ENCODE measurements at regions not wholly inside any gene's neighbourhood (a gene's known extent, or its start where the extent isn't known, plus 50 kb on each side); places are given as distances from the start of the nearest gene placed in this dataset.

DNA sequence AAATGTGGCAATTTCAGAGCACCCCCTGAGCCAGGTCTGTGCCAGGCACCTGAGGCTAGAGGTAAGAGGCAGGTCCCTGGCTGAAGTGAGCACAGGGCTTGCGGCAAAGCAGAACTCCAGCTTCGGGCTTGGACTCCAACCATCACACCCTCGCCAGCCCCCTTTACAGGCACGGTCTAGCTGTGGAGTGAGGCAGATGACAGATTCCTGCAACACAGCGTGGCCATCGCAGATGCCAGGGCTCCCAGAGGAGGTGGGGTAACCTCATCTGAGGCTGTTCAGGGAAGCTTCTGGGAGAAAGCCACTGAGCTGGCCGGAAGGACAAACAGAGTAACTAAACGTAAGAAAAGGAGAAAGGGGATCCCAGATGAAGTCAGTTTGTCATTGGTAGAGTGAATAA is 55.6 kb upstream of the CASZ1 start (continued):
- TF ChIP-seq, protein P1, sequence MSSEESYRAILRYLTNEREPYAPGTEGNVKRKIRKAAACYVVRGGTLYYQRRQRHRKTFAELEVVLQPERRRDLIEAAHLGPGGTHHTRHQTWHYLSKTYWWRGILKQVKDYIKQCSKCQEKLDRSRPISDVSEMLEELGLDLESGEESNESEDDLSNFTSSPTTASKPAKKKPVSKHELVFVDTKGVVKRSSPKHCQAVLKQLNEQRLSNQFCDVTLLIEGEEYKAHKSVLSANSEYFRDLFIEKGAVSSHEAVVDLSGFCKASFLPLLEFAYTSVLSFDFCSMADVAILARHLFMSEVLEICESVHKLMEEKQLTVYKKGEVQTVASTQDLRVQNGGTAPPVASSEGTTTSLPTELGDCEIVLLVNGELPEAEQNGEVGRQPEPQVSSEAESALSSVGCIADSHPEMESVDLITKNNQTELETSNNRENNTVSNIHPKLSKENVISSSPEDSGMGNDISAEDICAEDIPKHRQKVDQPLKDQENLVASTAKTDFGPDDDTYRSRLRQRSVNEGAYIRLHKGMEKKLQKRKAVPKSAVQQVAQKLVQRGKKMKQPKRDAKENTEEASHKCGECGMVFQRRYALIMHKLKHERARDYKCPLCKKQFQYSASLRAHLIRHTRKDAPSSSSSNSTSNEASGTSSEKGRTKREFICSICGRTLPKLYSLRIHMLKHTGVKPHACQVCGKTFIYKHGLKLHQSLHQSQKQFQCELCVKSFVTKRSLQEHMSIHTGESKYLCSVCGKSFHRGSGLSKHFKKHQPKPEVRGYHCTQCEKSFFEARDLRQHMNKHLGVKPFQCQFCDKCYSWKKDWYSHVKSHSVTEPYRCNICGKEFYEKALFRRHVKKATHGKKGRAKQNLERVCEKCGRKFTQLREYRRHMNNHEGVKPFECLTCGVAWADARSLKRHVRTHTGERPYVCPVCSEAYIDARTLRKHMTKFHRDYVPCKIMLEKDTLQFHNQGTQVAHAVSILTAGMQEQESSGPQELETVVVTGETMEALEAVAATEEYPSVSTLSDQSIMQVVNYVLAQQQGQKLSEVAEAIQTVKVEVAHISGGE (CRISPR knock-in tag; IDR thresholded peaks at IDR 0.05) = no peak
- no peak for TF ChIP-seq NFXL1 (IDR thresholded peaks at IDR 0.05; ENCODE audit: borderline replicate concordance)

DNA sequence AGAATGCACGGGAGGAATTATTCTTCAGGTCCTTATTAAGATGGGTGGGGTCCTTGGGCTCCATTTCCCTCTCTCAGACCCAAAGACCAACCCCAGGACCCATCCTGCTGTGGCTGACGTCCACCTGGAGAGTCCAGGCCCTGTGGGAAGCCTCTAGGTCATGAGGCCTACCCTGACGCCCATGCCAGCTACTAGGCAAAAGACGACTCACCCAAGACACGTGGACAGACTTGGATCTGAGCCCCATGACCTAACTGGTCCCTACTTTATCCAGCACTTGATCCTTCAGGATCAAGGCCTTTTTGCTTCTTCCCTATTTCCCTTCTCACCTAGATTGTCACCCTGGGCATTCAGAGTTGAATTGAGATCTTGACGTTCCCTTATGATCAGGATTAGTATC is 56.0 kb upstream of the CASZ1 start:
- 20% methylated on average over 6 of the region's 6 CpGs for WGBS (ENCODE audit: insufficient coverage, insufficient replicate concordance, low lambda C conversion rate, missing lambda C conversion rate)
- H3K9me3 ChIP-seq (replicated peaks; ENCODE audit: control insufficient read depth, insufficient read depth, low read length) = peaks cover 2% of the 10 kb centered on the region; the same call in 1 of the 3 replicates
- intact Hi-C loops (cut with micrococcal nuclease; ENCODE audit: unreplicated experiment) = no loop called here
- H3K9ac ChIP-seq (ENCODE audit: control insufficient read depth, insufficient read depth, low read length) = no peak overlapping the region
- no peaks in the 10 kb centered on the region for H3K36me3 ChIP-seq (ENCODE audit: control insufficient read depth in 2 of 2, insufficient read depth in 2 of 2, low read length in 1 of 2)
- H3K27me3 ChIP-seq (replicated peaks in 1 of 2; ENCODE audit: control insufficient read depth in 2 of 2, insufficient read depth in 2 of 2, low read length in 1 of 2) = peaks cover 0 to 3% of the 10 kb centered on the region in 2 experiments; a peak in 2 of 4 replicates
- FAIRE-seq = no peak
- no TSS peak for BruUV-seq (replicated peaks)
- ChIA-PET RAD21 (ENCODE audit: unreplicated experiment) (no interaction called here), POLR2A (no interaction called here), CTCF (no interaction called here), SMC1A (ENCODE audit: uncharacterized antibody, unreplicated experiment) (interaction anchor here (0.9 kb wide), 1 partner anchor 28 kb away, joined by 3 read pairs; no protein-coding TSS in a partner anchor)
- ATAC-seq = no peak
- H3K27ac ChIP-seq (ENCODE audit: control insufficient read depth, insufficient read depth) = no peak overlapping the region
- DNase-seq (ENCODE audit: low read depth, low spot score) = no peak
- H4K20me1 ChIP-seq (ENCODE audit: control insufficient read depth, insufficient read depth) = no peaks in the 10 kb centered on the region
- no peaks in the 10 kb centered on the region for H3K79me2 ChIP-seq (ENCODE audit: control insufficient read depth, insufficient read depth, low read length)
- no peak overlapping the region for H3K4me2 ChIP-seq (ENCODE audit: control insufficient read depth, insufficient read depth)
- in situ Hi-C loops (cut with MboI) = no loop called here
- no peaks in the 10 kb centered on the region for H3K4me1 ChIP-seq (ENCODE audit: control insufficient read depth, insufficient read depth, low read length)
- no peak overlapping the region for H2AFZ ChIP-seq (ENCODE audit: control insufficient read depth, low read depth, low read length)
- no peak overlapping the region for H3K4me3 ChIP-seq
- TF ChIP-seq, protein P2, sequence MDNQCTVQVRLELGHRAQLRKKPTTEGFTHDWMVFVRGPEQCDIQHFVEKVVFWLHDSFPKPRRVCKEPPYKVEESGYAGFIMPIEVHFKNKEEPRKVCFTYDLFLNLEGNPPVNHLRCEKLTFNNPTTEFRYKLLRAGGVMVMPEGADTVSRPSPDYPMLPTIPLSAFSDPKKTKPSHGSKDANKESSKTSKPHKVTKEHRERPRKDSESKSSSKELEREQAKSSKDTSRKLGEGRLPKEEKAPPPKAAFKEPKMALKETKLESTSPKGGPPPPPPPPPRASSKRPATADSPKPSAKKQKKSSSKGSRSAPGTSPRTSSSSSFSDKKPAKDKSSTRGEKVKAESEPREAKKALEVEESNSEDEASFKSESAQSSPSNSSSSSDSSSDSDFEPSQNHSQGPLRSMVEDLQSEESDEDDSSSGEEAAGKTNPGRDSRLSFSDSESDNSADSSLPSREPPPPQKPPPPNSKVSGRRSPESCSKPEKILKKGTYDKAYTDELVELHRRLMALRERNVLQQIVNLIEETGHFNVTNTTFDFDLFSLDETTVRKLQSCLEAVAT (IDR thresholded peaks at IDR 0.05) = no peak
- TF ChIP-seq CHD1 (IDR thresholded peaks at IDR 0.05; ENCODE audit: low read depth, low read length) (no peak), ZNF207 (IDR thresholded peaks at IDR 0.05; ENCODE audit: borderline replicate concordance) (no peak), STAT3 (IDR thresholded peaks at IDR 0.05; ENCODE audit: low read depth, low read length) (no peak), ATF7 (IDR thresholded peaks at IDR 0.05; ENCODE audit: low read depth) (no peak), NFIC (IDR thresholded peaks at IDR 0.05; ENCODE audit: low read depth, low read length) (no peak), POLR2A (IDR thresholded peaks at IDR 0.05; ENCODE audit: low read depth, low read length) (no peak), TCF7 (IDR thresholded peaks at IDR 0.05; ENCODE audit: borderline replicate concordance) (no peak), NRF1 (conservative IDR thresholded peaks at IDR 0.05; ENCODE audit: low read depth, low read length) (no peak), ZNF217 (IDR thresholded peaks at IDR 0.05) (no peak), EP300 (IDR thresholded peaks at IDR 0.05; ENCODE audit: borderline replicate concordance in 1 of 2, control insufficient read depth in 1 of 2, low read depth in 2 of 2, low read length in 2 of 2) (no peak), ASH2L (IDR thresholded peaks at IDR 0.05; ENCODE audit: borderline replicate concordance, low read depth) (no peak), RAD21 (IDR thresholded peaks at IDR 0.05; ENCODE audit: insufficient read depth, low read depth, low read length) (no peak), NR2F1 (conservative IDR thresholded peaks at IDR 0.05) (no peak), IRF4 (IDR thresholded peaks at IDR 0.05; ENCODE audit: low read depth, low read length) (no peak)
- TF ChIP-seq, protein P3, sequence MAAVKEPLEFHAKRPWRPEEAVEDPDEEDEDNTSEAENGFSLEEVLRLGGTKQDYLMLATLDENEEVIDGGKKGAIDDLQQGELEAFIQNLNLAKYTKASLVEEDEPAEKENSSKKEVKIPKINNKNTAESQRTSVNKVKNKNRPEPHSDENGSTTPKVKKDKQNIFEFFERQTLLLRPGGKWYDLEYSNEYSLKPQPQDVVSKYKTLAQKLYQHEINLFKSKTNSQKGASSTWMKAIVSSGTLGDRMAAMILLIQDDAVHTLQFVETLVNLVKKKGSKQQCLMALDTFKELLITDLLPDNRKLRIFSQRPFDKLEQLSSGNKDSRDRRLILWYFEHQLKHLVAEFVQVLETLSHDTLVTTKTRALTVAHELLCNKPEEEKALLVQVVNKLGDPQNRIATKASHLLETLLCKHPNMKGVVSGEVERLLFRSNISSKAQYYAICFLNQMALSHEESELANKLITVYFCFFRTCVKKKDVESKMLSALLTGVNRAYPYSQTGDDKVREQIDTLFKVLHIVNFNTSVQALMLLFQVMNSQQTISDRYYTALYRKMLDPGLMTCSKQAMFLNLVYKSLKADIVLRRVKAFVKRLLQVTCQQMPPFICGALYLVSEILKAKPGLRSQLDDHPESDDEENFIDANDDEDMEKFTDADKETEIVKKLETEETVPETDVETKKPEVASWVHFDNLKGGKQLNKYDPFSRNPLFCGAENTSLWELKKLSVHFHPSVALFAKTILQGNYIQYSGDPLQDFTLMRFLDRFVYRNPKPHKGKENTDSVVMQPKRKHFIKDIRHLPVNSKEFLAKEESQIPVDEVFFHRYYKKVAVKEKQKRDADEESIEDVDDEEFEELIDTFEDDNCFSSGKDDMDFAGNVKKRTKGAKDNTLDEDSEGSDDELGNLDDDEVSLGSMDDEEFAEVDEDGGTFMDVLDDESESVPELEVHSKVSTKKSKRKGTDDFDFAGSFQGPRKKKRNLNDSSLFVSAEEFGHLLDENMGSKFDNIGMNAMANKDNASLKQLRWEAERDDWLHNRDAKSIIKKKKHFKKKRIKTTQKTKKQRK (IDR thresholded peaks at IDR 0.05; ENCODE audit: low read depth, low read length) = no peak

Measured in GM12878 (cell line).